Activated CD8-positive, alpha-beta T cell treated with anti-CD3 and anti-CD28 coated beads for 36 hours (primary cell): ENCODE measurements at regions not wholly inside any gene's neighbourhood (a gene's known extent, or its start where the extent isn't known, plus 50 kb on each side); places are given as distances from the start of the nearest gene placed in this dataset.

ENCODE experiments used
- ATAC-seq: fragments of 200-7000 bp; cut with Tn5 transposase; one replicate; pipeline ENCODE4 v1.10.0; 2021; ENCODE audit warnings: mild to moderate bottlenecking, moderate library complexity
- CTCF ChIA-PET: fragments of 350-600 bp; sonication (Branson Sonifier 250); formaldehyde crosslinking; loops from one replicate; lab custom pipeline; 2021; ENCODE audit warnings: antibody characterized with exemption; lab: Charles Lee
- POLR2A ChIA-PET: fragments of 350-600 bp; sonication (Branson Sonifier 250); formaldehyde crosslinking; loops from one replicate; lab custom pipeline; 2021; ENCODE audit warnings: antibody characterized with exemption; lab: Charles Lee
- DNase-seq: peaks from one replicate; pipeline ENCODE4 v3.0.0-alpha.2; 2020
- H3K27ac Mint-ChIP-seq: one replicate; pipeline ENCODE4 v1.8.0; 2021; ENCODE audit warnings: mild to moderate bottlenecking, mixed read lengths
- H3K27me3 Mint-ChIP-seq: one replicate; pipeline ENCODE4 v1.8.0; 2021; ENCODE audit warnings: mixed read lengths
- H3K36me3 Mint-ChIP-seq: one replicate; pipeline ENCODE4 v1.8.0; 2021; ENCODE audit warnings: low read depth, mixed read lengths
- H3K4me1 Mint-ChIP-seq: one replicate; pipeline ENCODE4 v1.8.0; 2021; ENCODE audit warnings: low read depth, mixed read lengths
- H3K4me3 Mint-ChIP-seq: one replicate; pipeline ENCODE4 v1.8.0; 2021; ENCODE audit warnings: mild to moderate bottlenecking, moderate library complexity, mixed read lengths
- H3K9me3 Mint-ChIP-seq: one replicate; pipeline ENCODE4 v1.8.0; 2021; ENCODE audit warnings: mixed read lengths
- intact Hi-C: fragments of 100-400 bp; cut with micrococcal nuclease; formaldehyde crosslinking; loops from one replicate; pipeline ENCODE4 v1.10.0; 2022
- TF ChIP-seq, protein P1 (sequence below): fragments of 200-600 bp; IDR thresholded peaks from one replicate; pipeline ENCODE4 v1.8.0; 2022; ENCODE audit warnings: antibody characterized with exemption, mild to moderate bottlenecking

DNA sequence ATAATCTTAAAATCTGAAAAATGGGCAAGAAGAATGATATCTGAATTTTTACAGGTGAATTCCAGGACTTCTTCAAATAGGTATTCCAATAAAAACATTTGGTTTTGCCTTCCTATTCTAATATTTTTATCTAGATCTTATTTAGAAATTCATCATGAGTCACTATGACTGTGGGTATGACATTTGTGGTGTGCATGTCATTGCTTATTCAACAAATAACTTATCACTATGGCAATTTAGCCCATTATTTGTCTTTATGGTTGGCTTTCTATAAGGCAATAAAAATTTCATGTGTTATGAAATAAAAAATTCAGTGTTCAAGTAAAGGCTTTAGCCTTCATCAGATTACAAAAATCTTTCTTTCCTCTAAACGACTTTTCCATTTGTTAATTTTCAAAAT, 1139.6 kb upstream of the NUDT12 start:
- POLR2A ChIA-PET = no interaction called here
- H3K27me3 Mint-ChIP-seq = no peaks in the 10 kb centered on the region
- ATAC-seq (no peak), DNase-seq (no peak)
- H3K4me3 Mint-ChIP-seq = no peak overlapping the region
- CTCF ChIA-PET = no interaction called here
- H3K9me3 Mint-ChIP-seq = peaks cover 15% of the 10 kb centered on the region
- intact Hi-C loops = no loop called here
- H3K36me3 Mint-ChIP-seq = no peaks in the 10 kb centered on the region
- TF ChIP-seq, protein P1, sequence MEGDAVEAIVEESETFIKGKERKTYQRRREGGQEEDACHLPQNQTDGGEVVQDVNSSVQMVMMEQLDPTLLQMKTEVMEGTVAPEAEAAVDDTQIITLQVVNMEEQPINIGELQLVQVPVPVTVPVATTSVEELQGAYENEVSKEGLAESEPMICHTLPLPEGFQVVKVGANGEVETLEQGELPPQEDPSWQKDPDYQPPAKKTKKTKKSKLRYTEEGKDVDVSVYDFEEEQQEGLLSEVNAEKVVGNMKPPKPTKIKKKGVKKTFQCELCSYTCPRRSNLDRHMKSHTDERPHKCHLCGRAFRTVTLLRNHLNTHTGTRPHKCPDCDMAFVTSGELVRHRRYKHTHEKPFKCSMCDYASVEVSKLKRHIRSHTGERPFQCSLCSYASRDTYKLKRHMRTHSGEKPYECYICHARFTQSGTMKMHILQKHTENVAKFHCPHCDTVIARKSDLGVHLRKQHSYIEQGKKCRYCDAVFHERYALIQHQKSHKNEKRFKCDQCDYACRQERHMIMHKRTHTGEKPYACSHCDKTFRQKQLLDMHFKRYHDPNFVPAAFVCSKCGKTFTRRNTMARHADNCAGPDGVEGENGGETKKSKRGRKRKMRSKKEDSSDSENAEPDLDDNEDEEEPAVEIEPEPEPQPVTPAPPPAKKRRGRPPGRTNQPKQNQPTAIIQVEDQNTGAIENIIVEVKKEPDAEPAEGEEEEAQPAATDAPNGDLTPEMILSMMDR = no peak
- no peaks in the 10 kb centered on the region for H3K4me1 Mint-ChIP-seq
- H3K27ac Mint-ChIP-seq = no peak overlapping the region

DNA sequence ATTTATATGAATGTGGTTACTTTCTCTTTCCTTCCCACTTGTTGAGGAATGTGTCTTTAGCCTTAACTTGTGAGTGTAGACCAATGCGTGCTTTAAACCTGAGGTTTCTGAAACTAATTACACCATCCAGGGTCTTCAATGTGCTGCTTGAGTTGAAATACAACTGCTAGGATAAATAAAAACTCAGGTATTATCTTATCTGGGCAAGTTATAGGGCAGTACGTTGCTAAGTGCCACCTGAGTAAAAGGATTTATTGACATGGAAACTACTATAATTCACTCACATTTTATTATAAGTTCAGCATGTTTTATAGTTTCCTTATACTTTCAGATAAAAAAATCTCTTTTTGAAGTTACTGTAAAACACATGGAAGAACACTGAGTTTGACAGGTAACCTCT, 1136.8 kb upstream of the NUDT12 start:
- intact Hi-C loops = no loop called here
- H3K27ac Mint-ChIP-seq = no peak overlapping the region
- TF ChIP-seq, protein P1 = no peak
- no peak for DNase-seq
- H3K36me3 Mint-ChIP-seq = no peaks in the 10 kb centered on the region
- H3K9me3 Mint-ChIP-seq = peaks cover 15% of the 10 kb centered on the region
- ChIA-PET POLR2A (no interaction called here), CTCF (no interaction called here)
- no peaks in the 10 kb centered on the region for H3K4me1 Mint-ChIP-seq
- no peak for ATAC-seq
- H3K4me3 Mint-ChIP-seq = no peak overlapping the region
- no peaks in the 10 kb centered on the region for H3K27me3 Mint-ChIP-seq

- ATAC-seq = no peak
Observed at GRCh38 chr5:104661256-104661655, 1098.7 kb upstream of the NUDT12 start.

GRCh38 chr5:104659497-104659896, 1096.9 kb upstream of the NUDT12 start:
- intact Hi-C loops = no loop called here
- TF ChIP-seq, protein P1 = no peak
- ChIA-PET CTCF (no interaction called here), POLR2A (no interaction called here)
- ATAC-seq (no peak), DNase-seq (no peak)
- H3K27me3 Mint-ChIP-seq = no peaks in the 10 kb centered on the region
- no peak overlapping the region for H3K4me3 Mint-ChIP-seq
- H3K36me3 Mint-ChIP-seq = no peaks in the 10 kb centered on the region
- H3K9me3 Mint-ChIP-seq = peaks cover 7% of the 10 kb centered on the region
- H3K4me1 Mint-ChIP-seq = no peaks in the 10 kb centered on the region
- H3K27ac Mint-ChIP-seq = no peak overlapping the region

More at GRCh38 chr5:104661256-104661655, 1098.7 kb upstream of the NUDT12 start:
- POLR2A ChIA-PET = no interaction called here
- Mint-ChIP-seq H3K27ac (no peak overlapping the region), H3K9me3 (peaks cover 5% of the 10 kb centered on the region), H3K36me3 (no peaks in the 10 kb centered on the region), H3K4me1 (no peaks in the 10 kb centered on the region), H3K27me3 (no peaks in the 10 kb centered on the region), H3K4me3 (no peak overlapping the region)
- DNase-seq = no peak
- intact Hi-C loops = no loop called here
- TF ChIP-seq, protein P1 = no peak
- CTCF ChIA-PET = no interaction called here

DNA sequence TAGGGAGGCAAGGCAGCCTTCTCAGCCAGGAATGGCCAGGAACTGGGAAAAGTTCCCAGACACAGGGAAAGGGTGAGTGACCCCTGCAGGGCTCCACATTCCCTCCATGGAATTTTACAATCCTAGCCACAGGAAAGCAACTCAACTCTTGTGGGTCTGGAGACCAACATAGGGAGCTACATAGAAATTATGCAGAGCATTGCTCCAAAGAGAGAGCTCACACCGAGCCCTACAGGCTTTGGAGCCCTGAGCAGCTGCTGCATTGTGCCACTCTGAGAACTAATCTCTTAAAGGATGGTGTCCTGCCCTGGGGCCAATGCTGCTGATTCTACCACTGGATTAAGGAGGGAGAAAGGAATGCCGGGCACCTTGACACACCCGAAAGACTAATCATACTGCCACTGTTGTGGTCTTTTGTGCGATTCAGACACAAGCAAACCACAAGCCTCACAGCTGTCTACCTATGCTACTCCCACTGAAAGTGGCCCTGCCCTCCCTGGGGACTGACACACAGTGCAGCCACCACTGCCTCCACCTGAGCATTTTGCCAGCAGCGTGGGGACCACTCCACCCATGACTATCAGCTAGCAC, 1089.8 kb upstream of the NUDT12 start:
- DNase-seq (no peak), ATAC-seq (no peak)
- no peaks in the 10 kb centered on the region for H3K27me3 Mint-ChIP-seq
- H3K36me3 Mint-ChIP-seq = no peaks in the 10 kb centered on the region
- TF ChIP-seq, protein P1 = no peak
- no peak overlapping the region for H3K27ac Mint-ChIP-seq
- CTCF ChIA-PET = no interaction called here
- H3K4me1 Mint-ChIP-seq = no peaks in the 10 kb centered on the region
- intact Hi-C loops = no loop called here
- H3K9me3 Mint-ChIP-seq = peaks cover 7% of the 10 kb centered on the region
- no peak overlapping the region for H3K4me3 Mint-ChIP-seq
- POLR2A ChIA-PET = no interaction called here
